GM12892 (cell line): ENCODE measurements at regions not wholly inside any gene's neighbourhood (a gene's known extent, or its start where the extent isn't known, plus 50 kb on each side); places are given as distances from the start of the nearest gene placed in this dataset.

Experiments
- POLR2A ChIP-seq: IDR thresholded peaks from 2 replicates; pipeline ENCODE4 v1.6.1; 2011; ENCODE audit warnings: low read depth, low read length, control low read depth
- POLR2AphosphoS5 ChIP-seq: IDR thresholded peaks from 2 replicates; pipeline ENCODE4 v1.6.1; 2011; ENCODE audit warnings: low read depth, low read length, control low read depth
- TAF1 ChIP-seq: IDR thresholded peaks from 2 replicates; pipeline ENCODE4 v1.6.1; 2011; ENCODE audit warnings: low read depth, mild to moderate bottlenecking, control low read depth, low read length, borderline replicate concordance

GRCh38 chr3:26894443-26894842 is 271.9 kb downstream of the LRRC3B start:
- TF ChIP-seq POLR2AphosphoS5 (no peak), TAF1 (no peak), POLR2A (no peak)
